Neural progenitor cell (in vitro differentiated cells): ENCODE measurements at regions not wholly inside any gene's neighbourhood (a gene's known extent, or its start where the extent isn't known, plus 50 kb on each side); places are given as distances from the start of the nearest gene placed in this dataset.

ENCODE experiments used
- DNase-seq: peaks from one replicate; pipeline ENCODE4 v3.0.0-alpha.2; 2016; ENCODE audit warnings: low spot score
- H2AFZ ChIP-seq: fragments of 200-600 bp; sonication (generic); replicated peaks from 2 replicates; pipeline ENCODE4 v1.6.1; 2016; ENCODE audit warnings: antibody characterized with exemption
- H3F3A ChIP-seq: fragments of 200-600 bp; sonication (generic); 2 replicates; pipeline ENCODE4 v1.6.1; 2016; ENCODE audit warnings: antibody characterized with exemption, low read depth
- H3K27ac ChIP-seq: fragments of 200-600 bp; sonication (generic); 2 replicates; pipeline ENCODE4 v1.5.1; 2016; ENCODE audit warnings: mild to moderate bottlenecking
- H3K27me3 ChIP-seq: fragments of 200-600 bp; sonication (generic); 2 replicates; pipeline ENCODE4 v1.6.1; 2016; ENCODE audit warnings: mild to moderate bottlenecking, moderate library complexity
- H3K36me3 ChIP-seq: fragments of 200-600 bp; sonication (generic); 2 replicates; pipeline ENCODE4 v1.5.1; 2016
- H3K4me1 ChIP-seq: fragments of 200-600 bp; sonication (generic); 2 replicates; pipeline ENCODE4 v1.6.1; 2016; ENCODE audit warnings: mixed run types
- H3K4me2 ChIP-seq: fragments of 200-600 bp; sonication (generic); 2 replicates; pipeline ENCODE4 v1.6.1; 2016
- H3K4me3 ChIP-seq: fragments of 200-600 bp; sonication (generic); 2 replicates; pipeline ENCODE4 v1.5.1; 2016
- H3K79me2 ChIP-seq: fragments of 200-600 bp; sonication (generic); 2 replicates; pipeline ENCODE4 v1.6.1; 2016; ENCODE audit warnings: low read depth
- H3K9ac ChIP-seq: fragments of 200-600 bp; sonication (generic); 2 replicates; pipeline ENCODE4 v1.6.1; 2016
- H3K9me3 ChIP-seq: fragments of 200-600 bp; sonication (generic); 2 replicates; pipeline ENCODE4 v1.5.1; 2016; ENCODE audit warnings: low read depth
- H4K20me1 ChIP-seq: fragments of 200-600 bp; sonication (generic); 2 replicates; pipeline ENCODE4 v1.6.1; 2016; ENCODE audit warnings: low read depth
- H3K27ac Mint-ChIP-seq: 3 replicates; pipeline ENCODE4 v1.8.0; 2021; ENCODE audit warnings: mixed read lengths
- H3K27me3 Mint-ChIP-seq: 2 replicates; pipeline ENCODE4 v1.8.0; 2022; ENCODE audit warnings: low read depth, mild to moderate bottlenecking, inconsistent platforms, moderate library complexity, mixed read lengths; ENCODE audit not compliant: insufficient read depth
- H3K36me3 Mint-ChIP-seq: 3 replicates; pipeline ENCODE4 v1.8.0; 2021; ENCODE audit warnings: mixed read lengths
- H3K4me1 Mint-ChIP-seq: 3 replicates; pipeline ENCODE4 v1.8.0; 2021; ENCODE audit warnings: mixed read lengths
- H3K4me3 Mint-ChIP-seq: 3 replicates; pipeline ENCODE4 v1.8.0; 2021; ENCODE audit warnings: mild to moderate bottlenecking, moderate library complexity, mixed read lengths
- H3K9me3 Mint-ChIP-seq: 3 replicates; pipeline ENCODE4 v1.8.0; 2020; ENCODE audit warnings: mixed read lengths
- CTCF ChIP-seq: fragments of 200-600 bp; sonication (generic); IDR thresholded peaks from 2 replicates; pipeline ENCODE4 v1.5.1; 2017; ENCODE audit warnings: antibody characterized with exemption, mild to moderate bottlenecking
- EZH2 ChIP-seq: fragments of 200-600 bp; sonication (generic); IDR thresholded peaks from 2 replicates; pipeline ENCODE4 v1.6.1; 2017; ENCODE audit warnings: antibody characterized with exemption, mild to moderate bottlenecking, moderate library complexity
- EZH2phosphoT487 ChIP-seq: fragments of 200-600 bp; sonication (generic); IDR thresholded peaks from 2 replicates; pipeline ENCODE4 v1.6.1; 2017; ENCODE audit warnings: antibody characterized with exemption

- no peaks in the 10 kb centered on the region for H3K9me3 ChIP-seq
- H2AFZ ChIP-seq: no peak overlapping the region
- no peaks in the 10 kb centered on the region for H3K27me3 Mint-ChIP-seq
- no peak overlapping the region for H3K4me3 ChIP-seq
- no peak overlapping the region for H3K4me2 ChIP-seq
- no peaks in the 10 kb centered on the region for H4K20me1 ChIP-seq
- DNase-seq: no peak
- no peak overlapping the region for H3K27ac Mint-ChIP-seq
- H3F3A ChIP-seq: no peaks in the 10 kb centered on the region
- no peak for TF ChIP-seq EZH2
- TF ChIP-seq CTCF: no peak
- no peak for TF ChIP-seq EZH2phosphoT487
- H3K4me1 Mint-ChIP-seq: no peaks in the 10 kb centered on the region
- H3K36me3 ChIP-seq: no peaks in the 10 kb centered on the region
- no peaks in the 10 kb centered on the region for H3K9me3 Mint-ChIP-seq
- H3K9ac ChIP-seq: no peak overlapping the region
- no peaks in the 10 kb centered on the region for H3K27me3 ChIP-seq
- H3K36me3 Mint-ChIP-seq: no peaks in the 10 kb centered on the region
- H3K4me1 ChIP-seq: no peaks in the 10 kb centered on the region
- no peak overlapping the region for H3K27ac ChIP-seq
- H3K79me2 ChIP-seq: no peaks in the 10 kb centered on the region
- no peak overlapping the region for H3K4me3 Mint-ChIP-seq
These were observed 461.4 kb downstream of the MID1IP1 start for GRCh38 chrX:39262641-39263040.

DNA sequence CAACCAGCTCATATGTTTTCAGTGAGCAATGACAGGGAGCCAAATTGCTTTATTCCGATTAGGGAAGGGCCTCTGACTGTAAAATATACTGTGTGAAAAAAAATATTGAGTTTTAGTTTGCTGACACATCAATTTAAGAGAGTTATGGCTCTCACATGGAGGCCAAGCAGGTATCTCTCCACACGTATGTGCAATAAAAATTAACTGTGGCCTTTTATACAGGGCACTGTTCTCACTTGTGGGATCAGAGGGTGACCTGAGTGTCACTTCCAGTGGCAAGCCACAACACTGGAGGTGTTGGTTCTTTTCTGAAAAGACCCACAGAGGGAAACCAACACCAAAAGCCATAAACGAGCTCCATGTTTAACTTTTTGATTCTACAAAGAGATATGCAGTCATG lies 462.8 kb downstream of the MID1IP1 start:
- Histone ChIP-seq H3K4me2 (no peak overlapping the region), H3K27me3 (no peaks in the 10 kb centered on the region), H3K4me3 (no peak overlapping the region), H3K27ac (no peak overlapping the region), H3F3A (no peaks in the 10 kb centered on the region), H3K36me3 (no peaks in the 10 kb centered on the region), H3K9me3 (no peaks in the 10 kb centered on the region), H3K9ac (no peak overlapping the region), H3K4me1 (no peaks in the 10 kb centered on the region), H2AFZ (no peak overlapping the region), H3K79me2 (no peaks in the 10 kb centered on the region), H4K20me1 (no peaks in the 10 kb centered on the region)
- no peaks in the 10 kb centered on the region for H3K27me3 Mint-ChIP-seq
- TF ChIP-seq EZH2: no peak
- TF ChIP-seq CTCF: no peak
- TF ChIP-seq EZH2phosphoT487: no peak
- H3K27ac Mint-ChIP-seq: no peak overlapping the region
- H3K36me3 Mint-ChIP-seq: no peaks in the 10 kb centered on the region
- no peak overlapping the region for H3K4me3 Mint-ChIP-seq
- no peak for DNase-seq
- H3K9me3 Mint-ChIP-seq: no peaks in the 10 kb centered on the region
- no peaks in the 10 kb centered on the region for H3K4me1 Mint-ChIP-seq

- Histone ChIP-seq H3K4me2 (no peak overlapping the region), H3K4me1 (no peaks in the 10 kb centered on the region)
These were observed 465.9 kb downstream of the MID1IP1 start for GRCh38 chrX:39267176-39267575.

More at GRCh38 chrX:39267176-39267575, 465.9 kb downstream of the MID1IP1 start:
- no peak overlapping the region for H3K4me3 ChIP-seq
- no peaks in the 10 kb centered on the region for H3K27me3 ChIP-seq
- Mint-ChIP-seq H3K27me3 (no peaks in the 10 kb centered on the region), H3K9me3 (no peaks in the 10 kb centered on the region), H3K27ac (no peak overlapping the region), H3K4me1 (no peaks in the 10 kb centered on the region), H3K36me3 (no peaks in the 10 kb centered on the region), H3K4me3 (no peak overlapping the region)
- peaks cover 7% of the 10 kb centered on the region for H3K9me3 ChIP-seq
- no peak overlapping the region for H3K27ac ChIP-seq
- no peak overlapping the region for H3K9ac ChIP-seq
- no peak overlapping the region for H2AFZ ChIP-seq
- H3K79me2 ChIP-seq: no peaks in the 10 kb centered on the region
- no peak for TF ChIP-seq EZH2phosphoT487
- no peak for TF ChIP-seq CTCF
- TF ChIP-seq EZH2: no peak
- no peaks in the 10 kb centered on the region for H4K20me1 ChIP-seq
- H3F3A ChIP-seq: no peaks in the 10 kb centered on the region
- H3K36me3 ChIP-seq: no peaks in the 10 kb centered on the region
- DNase-seq: no peak
